GM12892 (cell line): ENCODE measurements at regions not wholly inside any gene's neighbourhood (a gene's known extent, or its start where the extent isn't known, plus 50 kb on each side); places are given as distances from the start of the nearest gene placed in this dataset.

Experiments used
- DNase-seq: peaks from one replicate; pipeline ENCODE4 v3.0.0; 2011; ENCODE audit not compliant: insufficient read length
- FAIRE-seq: peaks from 2 replicates; lab custom pipeline; 2011; peaks lifted over from hg19 to GRCh38; lab: Jason Lieb, UNC
- POLR2A ChIP-seq: IDR thresholded peaks from 2 replicates; pipeline ENCODE4 v1.6.1; 2011; ENCODE audit warnings: low read depth, low read length, control low read depth
- POLR2AphosphoS5 ChIP-seq: IDR thresholded peaks from 2 replicates; pipeline ENCODE4 v1.6.1; 2011; ENCODE audit warnings: low read depth, low read length, control low read depth
- TAF1 ChIP-seq: IDR thresholded peaks from 2 replicates; pipeline ENCODE4 v1.6.1; 2011; ENCODE audit warnings: low read depth, mild to moderate bottlenecking, control low read depth, low read length, borderline replicate concordance

- TF ChIP-seq POLR2AphosphoS5 (no peak), TAF1 (no peak), POLR2A (no peak)
- FAIRE-seq (no peak), DNase-seq (no peak)
Observed at GRCh38 chr14:87879389-87879788, 113.6 kb downstream of the GALC start.

GRCh38 chr14:87878959-87879358, 114.0 kb downstream of the GALC start:
- no peak for TF ChIP-seq POLR2AphosphoS5
- TF ChIP-seq TAF1, result no peak
- TF ChIP-seq POLR2A, result no peak
- no peak for DNase-seq
- no peak for FAIRE-seq

GRCh38 chr14:87877877-87878276, 115.1 kb downstream of the GALC start:
- DNase-seq (no peak), FAIRE-seq (no peak)
- TF ChIP-seq POLR2A (no peak), POLR2AphosphoS5 (no peak), TAF1 (no peak)

GRCh38 chr14:87874676-87875075, 118.3 kb downstream of the GALC start:
- DNase-seq (no peak), FAIRE-seq (no peak)
- TF ChIP-seq POLR2A (no peak), POLR2AphosphoS5 (no peak), TAF1 (no peak)

GRCh38 chr14:87873741-87874140, 119.2 kb downstream of the GALC start:
- no peak for FAIRE-seq
- DNase-seq, result no peak
- no peak for TF ChIP-seq TAF1
- no peak for TF ChIP-seq POLR2AphosphoS5
- no peak for TF ChIP-seq POLR2A

GRCh38 chr14:87869619-87870583, 123.1 kb downstream of the GALC start:
- no peak for TF ChIP-seq POLR2AphosphoS5
- TF ChIP-seq TAF1, result no peak
- TF ChIP-seq POLR2A, result no peak
- no peak for DNase-seq

GRCh38 chr14:87868920-87869319, 124.1 kb downstream of the GALC start:
- FAIRE-seq (no peak), DNase-seq (no peak)
- TF ChIP-seq POLR2AphosphoS5, result no peak
- TF ChIP-seq POLR2A, result no peak
- no peak for TF ChIP-seq TAF1

More at GRCh38 chr14:87869619-87870583, 123.1 kb downstream of the GALC start:
- FAIRE-seq, result no peak

GRCh38 chr14:87866116-87866515, 126.9 kb downstream of the GALC start:
- DNase-seq, result no peak
- TF ChIP-seq POLR2A, result no peak
- no peak for FAIRE-seq

GRCh38 chr14:87864356-87865270, 128.4 kb downstream of the GALC start:
- TF ChIP-seq TAF1 (no peak), POLR2AphosphoS5 (no peak), POLR2A (no peak)
- no peak for DNase-seq
- no peak for FAIRE-seq

- no peak for DNase-seq
- no peak for FAIRE-seq
- TF ChIP-seq POLR2AphosphoS5 (no peak), POLR2A (no peak)
Observed at GRCh38 chr14:87863047-87863446, 129.9 kb downstream of the GALC start.

- FAIRE-seq, result no peak
- TF ChIP-seq TAF1 (no peak), POLR2A (no peak), POLR2AphosphoS5 (no peak)
- no peak for DNase-seq
Observed at GRCh38 chr14:87852107-87852506, 140.9 kb downstream of the GALC start.
